H1 (cell line): ENCODE measurements at regions not wholly inside any gene's neighbourhood (a gene's known extent, or its start where the extent isn't known, plus 50 kb on each side); places are given as distances from the start of the nearest gene placed in this dataset.

Experiments
- CBX8 ChIP-seq: fragments of 300-800, 300-1000 bp; sonication (generic); IDR thresholded peaks from 2 replicates; pipeline ENCODE4 v1.7.1; 2016; ENCODE audit warnings: low read depth, low read length, borderline replicate concordance
- TF ChIP-seq, protein P1 (sequence below): IDR thresholded peaks from 2 replicates; pipeline ENCODE4 v1.6.1; 2012; ENCODE audit warnings: low read length, inconsistent platforms

DNA sequence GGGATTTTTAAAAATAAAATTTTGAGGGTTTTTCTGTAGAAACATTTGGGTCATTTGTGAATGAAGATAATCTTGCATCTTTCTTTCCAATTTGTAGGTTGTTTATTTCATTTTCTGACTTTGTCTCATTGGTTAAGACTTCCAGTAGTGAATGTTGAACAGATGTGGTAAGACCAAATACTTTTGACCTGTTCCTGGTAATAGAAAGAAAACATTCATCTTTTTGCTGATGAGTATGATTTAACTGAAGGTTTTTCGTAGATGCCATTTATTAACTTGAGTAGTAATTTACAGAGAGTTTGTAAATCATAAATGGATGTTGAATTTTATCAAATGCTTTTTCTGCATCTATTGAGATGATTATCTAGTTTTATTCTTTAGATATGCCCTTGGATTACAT lies 416.1 kb upstream of the CITED2 start (continued):
- TF ChIP-seq, protein P1, sequence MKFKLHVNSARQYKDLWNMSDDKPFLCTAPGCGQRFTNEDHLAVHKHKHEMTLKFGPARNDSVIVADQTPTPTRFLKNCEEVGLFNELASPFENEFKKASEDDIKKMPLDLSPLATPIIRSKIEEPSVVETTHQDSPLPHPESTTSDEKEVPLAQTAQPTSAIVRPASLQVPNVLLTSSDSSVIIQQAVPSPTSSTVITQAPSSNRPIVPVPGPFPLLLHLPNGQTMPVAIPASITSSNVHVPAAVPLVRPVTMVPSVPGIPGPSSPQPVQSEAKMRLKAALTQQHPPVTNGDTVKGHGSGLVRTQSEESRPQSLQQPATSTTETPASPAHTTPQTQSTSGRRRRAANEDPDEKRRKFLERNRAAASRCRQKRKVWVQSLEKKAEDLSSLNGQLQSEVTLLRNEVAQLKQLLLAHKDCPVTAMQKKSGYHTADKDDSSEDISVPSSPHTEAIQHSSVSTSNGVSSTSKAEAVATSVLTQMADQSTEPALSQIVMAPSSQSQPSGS: no peak
- TF ChIP-seq CBX8: no peak
